ENCODE measurements at regions not wholly inside any gene's neighbourhood (a gene's known extent, or its start where the extent isn't known, plus 50 kb on each side); places are given as distances from the start of the nearest gene placed in this dataset.

GRCh38 chr1:219317762-219318353 lies 144.2 kb downstream of the LYPLAL1 start:
- no peak for DNase-seq (ENCODE audit: low spot score)

- DNase-seq (ENCODE audit: low spot score) = no peak
Measured at GRCh38 chr1:219316066-219316465, 142.4 kb downstream of the LYPLAL1 start.

GRCh38 chr1:219313961-219314360 lies 140.3 kb downstream of the LYPLAL1 start:
- DNase-seq (ENCODE audit: low spot score) = no peak

- DNase-seq (ENCODE audit: low spot score) = no peak
Measured at GRCh38 chr1:219312967-219313366, 139.3 kb downstream of the LYPLAL1 start.

- DNase-seq (ENCODE audit: low spot score) = no peak
Measured at GRCh38 chr1:219310181-219310728, 136.6 kb downstream of the LYPLAL1 start.

GRCh38 chr1:219308367-219308766 lies 134.7 kb downstream of the LYPLAL1 start:
- no peak for DNase-seq (ENCODE audit: low spot score)

- DNase-seq (ENCODE audit: low spot score) = no peak
Measured at GRCh38 chr1:219304227-219305226, 130.8 kb downstream of the LYPLAL1 start.

- DNase-seq (ENCODE audit: low spot score) = no peak
Measured at GRCh38 chr1:219302697-219303096, 129.0 kb downstream of the LYPLAL1 start.

- no peak for DNase-seq (ENCODE audit: low spot score)
Measured at GRCh38 chr1:219299420-219299819, 125.7 kb downstream of the LYPLAL1 start.

GRCh38 chr1:219298571-219299148 lies 125.0 kb downstream of the LYPLAL1 start:
- DNase-seq (ENCODE audit: low spot score) = no peak

GRCh38 chr1:219296430-219297355 lies 123.0 kb downstream of the LYPLAL1 start:
- no peak for DNase-seq (ENCODE audit: low spot score)

GRCh38 chr1:219294251-219294650 lies 120.6 kb downstream of the LYPLAL1 start:
- no peak for DNase-seq (ENCODE audit: low spot score)

GRCh38 chr1:219293410-219293809 lies 119.7 kb downstream of the LYPLAL1 start:
- DNase-seq (ENCODE audit: low spot score) = no peak

GRCh38 chr1:219292999-219293398 lies 119.3 kb downstream of the LYPLAL1 start:
- DNase-seq (ENCODE audit: low spot score) = no peak

GRCh38 chr1:219292341-219292740 lies 118.7 kb downstream of the LYPLAL1 start:
- DNase-seq (ENCODE audit: low spot score) = no peak

GRCh38 chr1:219289171-219289570 lies 115.5 kb downstream of the LYPLAL1 start:
- DNase-seq (ENCODE audit: low spot score) = no peak

GRCh38 chr1:219283541-219283940 lies 109.9 kb downstream of the LYPLAL1 start:
- DNase-seq (ENCODE audit: low spot score) = no peak

- DNase-seq (ENCODE audit: low spot score) = no peak
Measured at GRCh38 chr1:219281831-219282230, 108.2 kb downstream of the LYPLAL1 start.

- no peak for DNase-seq (ENCODE audit: low spot score)
Measured at GRCh38 chr1:219279017-219279770, 105.5 kb downstream of the LYPLAL1 start.

GRCh38 chr1:219278288-219278687 lies 104.6 kb downstream of the LYPLAL1 start:
- no peak for DNase-seq (ENCODE audit: low spot score)

Data from hematopoietic multipotent progenitor cell treated with erythropoietin and hydrocortisone succinate and interleukin-3 and kit ligand, for 15 days (in vitro differentiated cells).